HFF-Myc (cell line): ENCODE measurements at regions not wholly inside any gene's neighbourhood (a gene's known extent, or its start where the extent isn't known, plus 50 kb on each side); places are given as distances from the start of the nearest gene placed in this dataset.
"Not testable (repeated sequence)": the region's sequence is repeated elsewhere in the genome, so short reads cannot be mapped to it uniquely, and the experiment has no call there.

Source experiments
- DNase-seq: peaks from one replicate; pipeline ENCODE4 v3.0.0-alpha.2; 2011; ENCODE audit warnings: low read depth; ENCODE audit errors: extremely low read depth
- H3K4me3 ChIP-seq: replicated peaks from 2 replicates; pipeline ENCODE4 v1.5.1; 2011; ENCODE audit warnings: low read depth, mild to moderate bottlenecking, control low read depth, low read length
- CTCF ChIP-seq: IDR thresholded peaks from 2 replicates; pipeline ENCODE4 v1.5.1; 2012; ENCODE audit warnings: mild to moderate bottlenecking, low read depth, low read length, control low read depth; ENCODE audit errors: missing control alignments

- no peak overlapping the region for H3K4me3 ChIP-seq
- TF ChIP-seq CTCF = peak; percentile 5
- DNase-seq = no peak
Observed at GRCh38 chr6:151690303-151690702, 117.2 kb upstream of the ESR1 start.

- H3K4me3 ChIP-seq = no peak overlapping the region
- DNase-seq = no peak
- TF ChIP-seq CTCF = no peak
Observed at GRCh38 chr6:151690768-151691562, 116.5 kb upstream of the ESR1 start.

- no peak for DNase-seq
- TF ChIP-seq CTCF = no peak
- no peak overlapping the region for H3K4me3 ChIP-seq
Observed at GRCh38 chr6:151692216-151692615, 115.3 kb upstream of the ESR1 start.

GRCh38 chr6:151693366-151693765, 114.1 kb upstream of the ESR1 start:
- no peak for TF ChIP-seq CTCF
- DNase-seq = no peak
- no peak overlapping the region for H3K4me3 ChIP-seq

GRCh38 chr6:151695156-151695555, 112.3 kb upstream of the ESR1 start:
- TF ChIP-seq CTCF = no peak
- DNase-seq = no peak
- H3K4me3 ChIP-seq = no peak overlapping the region

GRCh38 chr6:151696302-151696701, 111.2 kb upstream of the ESR1 start:
- DNase-seq, H3K4me3 ChIP-seq: not testable (repeated sequence)

GRCh38 chr6:151698931-151699700, 108.4 kb upstream of the ESR1 start:
- H3K4me3 ChIP-seq = no peak overlapping the region
- DNase-seq = no peak
- no peak for TF ChIP-seq CTCF
